ENCODE measurements at regions not wholly inside any gene's neighbourhood (a gene's known extent, or its start where the extent isn't known, plus 50 kb on each side); places are given as distances from the start of the nearest gene placed in this dataset.
"Not testable (repeated sequence)": the region's sequence is repeated elsewhere in the genome, so short reads cannot be mapped to it uniquely, and the experiment has no call there.

DNA sequence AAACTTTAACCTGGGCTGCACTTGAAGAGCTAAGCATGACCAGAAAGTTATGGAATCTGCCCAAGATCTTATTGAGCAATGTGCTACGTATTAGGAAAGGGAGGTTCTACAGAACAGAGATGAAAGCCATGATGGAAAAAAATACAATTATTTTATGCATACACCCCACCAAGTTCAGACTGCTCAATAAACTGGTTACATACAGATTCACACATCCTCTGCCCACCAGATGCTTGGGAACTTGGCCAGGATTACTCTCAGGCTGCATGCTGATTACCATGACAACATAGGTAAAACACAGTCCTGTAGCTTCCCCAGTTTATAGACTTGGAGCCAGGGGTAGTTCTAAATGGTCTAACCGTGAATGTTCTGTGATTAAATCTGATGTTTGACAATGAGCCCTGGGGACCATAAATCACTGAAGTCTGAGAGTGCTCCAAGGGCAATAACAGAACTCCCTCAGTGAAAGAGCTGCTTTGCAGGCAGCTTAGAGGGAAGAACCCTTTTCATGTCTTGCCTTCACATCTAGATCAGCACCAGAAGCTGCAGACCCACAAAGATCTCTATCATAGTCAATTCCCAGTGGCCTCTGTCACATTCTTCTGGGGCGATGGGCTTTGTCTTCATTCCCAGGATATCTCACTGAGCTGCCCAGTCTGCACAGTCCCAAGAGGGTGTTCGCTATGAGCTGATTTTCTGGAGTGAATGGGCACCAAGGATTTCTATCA lies 232.2 kb downstream of the EMP1 start:
- peak; percentile 67 for DNase-seq

DNA sequence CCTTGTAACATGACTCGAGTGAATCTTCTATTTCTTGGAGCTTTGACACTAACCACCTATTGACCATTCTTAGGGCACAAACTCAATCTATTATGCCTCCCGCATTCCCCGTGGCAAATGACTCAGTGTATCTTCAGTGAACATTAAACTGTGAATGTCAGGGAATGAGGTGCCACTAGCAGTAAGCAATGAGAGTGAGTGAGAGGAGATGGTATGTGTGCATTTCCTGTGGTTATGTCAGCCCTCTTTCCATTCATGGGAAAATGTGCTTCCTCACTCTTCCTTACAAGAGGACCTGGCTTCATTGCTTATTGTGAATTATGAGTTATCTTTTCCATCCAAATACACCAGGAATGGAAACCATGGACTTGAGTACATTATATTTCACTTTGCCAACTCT lies 229.2 kb downstream of the EMP1 start:
- DNase-seq: no peak

DNA sequence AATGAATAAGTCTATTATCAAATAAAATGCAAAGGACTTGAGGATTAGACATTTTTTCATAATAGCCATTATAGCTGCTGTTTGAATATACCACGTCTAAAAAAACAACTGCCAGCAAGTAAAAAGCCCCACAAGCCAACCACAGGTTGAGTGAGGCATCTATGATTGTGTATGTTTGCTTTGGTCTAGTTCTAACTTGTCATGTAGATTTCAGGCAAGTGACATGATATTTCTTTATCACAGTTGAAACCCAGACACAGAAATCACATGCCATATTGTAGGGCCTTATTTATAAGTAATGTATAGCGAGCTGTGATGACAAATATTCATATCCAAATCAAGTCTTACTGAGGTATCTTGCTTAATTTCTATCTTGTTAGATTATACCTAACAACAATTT lies 225.8 kb downstream of the EMP1 start:
- no peak for DNase-seq

DNA sequence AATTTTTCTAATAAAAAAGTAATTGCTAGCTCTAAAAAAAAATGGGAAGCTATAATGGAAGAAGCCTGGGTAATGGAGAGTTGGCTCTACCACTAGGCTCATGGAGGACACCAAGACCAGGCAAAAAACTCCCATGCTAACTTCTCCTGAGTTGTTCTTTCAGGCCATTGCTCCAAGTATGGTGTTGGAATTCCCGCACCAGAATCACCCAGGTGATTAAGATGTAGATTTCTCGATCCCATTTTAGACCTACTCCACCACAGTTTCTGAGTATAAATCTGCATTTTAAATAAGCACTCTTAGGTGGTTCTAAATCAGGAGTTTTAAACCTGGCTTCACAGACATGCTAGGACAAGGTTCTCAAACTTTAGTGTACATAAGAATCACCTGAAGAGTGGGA lies 221.0 kb downstream of the EMP1 start:
- DNase-seq: no peak

DNA sequence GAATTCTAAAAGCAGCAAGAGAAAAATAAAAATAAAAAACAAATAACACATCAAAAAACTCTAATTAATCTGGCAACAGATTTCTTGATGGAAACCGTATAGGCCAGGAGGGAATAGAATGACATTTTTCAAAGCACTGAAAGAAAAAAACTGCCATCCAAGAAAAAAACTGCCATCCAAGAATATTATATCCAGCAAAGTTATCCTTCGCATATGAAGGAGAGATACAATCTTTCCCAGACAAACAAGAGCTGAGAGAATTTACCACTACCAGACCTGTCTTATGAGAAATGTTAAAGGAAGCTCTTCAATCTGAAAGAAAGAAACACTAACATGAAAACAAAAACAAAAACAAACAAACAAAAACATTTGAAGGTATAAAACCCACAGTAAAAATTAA lies 214.8 kb downstream of the EMP1 start:
- DNase-seq: no peak

DNA sequence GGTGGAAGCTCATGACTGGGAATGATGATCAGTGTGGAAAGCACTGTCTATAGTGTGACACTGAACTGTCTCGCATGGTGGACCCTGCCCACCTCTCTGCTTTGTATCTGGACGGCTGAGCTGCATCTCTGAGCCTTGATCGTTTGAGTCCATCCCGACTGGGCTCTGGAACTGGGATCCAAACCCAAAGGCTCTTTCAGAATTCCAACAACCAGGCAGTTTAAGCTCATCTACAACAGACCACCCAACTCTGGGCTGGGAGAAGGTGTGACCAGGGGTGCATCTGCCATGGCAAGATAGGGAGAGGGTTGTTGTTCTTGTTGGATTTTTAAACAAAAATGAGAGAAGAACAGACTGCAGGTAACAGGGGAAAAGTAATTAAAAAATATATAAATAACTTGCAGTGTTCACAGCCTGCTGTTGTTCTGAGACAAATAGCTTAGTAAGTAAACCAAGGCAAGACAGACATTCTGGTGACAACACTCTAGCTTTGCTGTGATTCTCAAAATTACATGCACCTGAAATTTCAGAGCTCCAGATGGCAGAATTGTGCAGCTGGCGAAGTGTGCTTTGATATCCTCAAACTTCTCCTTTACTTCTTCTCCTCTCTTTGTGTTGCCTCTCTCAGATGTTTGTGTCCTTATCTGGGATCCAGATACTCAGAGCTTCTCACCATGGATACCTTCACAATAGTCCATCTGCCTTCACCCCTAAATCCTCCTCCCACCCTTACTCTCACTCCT lies 209.6 kb downstream of the EMP1 start:
- DNase-seq: no peak

DNA sequence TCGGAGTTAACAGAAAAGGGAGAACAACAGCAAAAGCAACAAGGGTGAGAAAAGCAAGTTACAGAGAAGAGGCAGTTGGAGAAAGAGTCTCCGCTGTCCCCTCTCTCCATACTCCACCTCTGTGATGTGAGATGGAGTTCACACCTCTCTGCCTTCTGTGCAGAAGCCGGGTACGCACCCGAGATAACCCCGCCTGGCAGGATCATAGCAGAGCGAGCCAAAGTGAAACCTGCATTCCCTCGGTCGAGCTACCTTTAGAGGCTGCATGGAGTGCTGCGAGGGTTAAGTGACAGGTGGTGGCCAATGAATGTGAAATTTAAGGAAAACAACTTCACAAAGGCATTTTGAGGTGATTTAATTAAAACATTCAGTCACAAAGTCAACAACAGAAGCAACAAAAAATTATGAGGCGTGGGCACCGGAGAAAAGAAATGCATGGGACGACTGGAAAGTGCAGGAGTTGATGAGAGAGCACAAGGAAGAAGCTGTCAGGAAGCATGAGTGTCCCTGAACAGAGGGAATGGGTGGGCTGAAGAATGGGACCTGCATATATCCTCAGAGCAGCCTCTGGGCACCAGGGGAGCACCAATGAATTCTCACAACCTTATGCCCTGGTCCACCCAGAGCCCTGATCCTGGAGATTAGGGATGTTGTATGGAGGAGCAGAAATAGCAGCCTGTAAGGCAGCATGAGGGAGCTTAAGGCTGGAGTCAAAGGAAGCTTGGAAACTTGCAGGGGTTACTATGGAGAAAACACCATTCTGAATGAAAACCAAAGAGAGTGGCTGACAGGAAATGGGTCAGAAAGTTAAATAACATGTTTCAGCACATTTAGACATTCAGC lies 208.3 kb downstream of the EMP1 start:
- DNase-seq: no peak

DNA sequence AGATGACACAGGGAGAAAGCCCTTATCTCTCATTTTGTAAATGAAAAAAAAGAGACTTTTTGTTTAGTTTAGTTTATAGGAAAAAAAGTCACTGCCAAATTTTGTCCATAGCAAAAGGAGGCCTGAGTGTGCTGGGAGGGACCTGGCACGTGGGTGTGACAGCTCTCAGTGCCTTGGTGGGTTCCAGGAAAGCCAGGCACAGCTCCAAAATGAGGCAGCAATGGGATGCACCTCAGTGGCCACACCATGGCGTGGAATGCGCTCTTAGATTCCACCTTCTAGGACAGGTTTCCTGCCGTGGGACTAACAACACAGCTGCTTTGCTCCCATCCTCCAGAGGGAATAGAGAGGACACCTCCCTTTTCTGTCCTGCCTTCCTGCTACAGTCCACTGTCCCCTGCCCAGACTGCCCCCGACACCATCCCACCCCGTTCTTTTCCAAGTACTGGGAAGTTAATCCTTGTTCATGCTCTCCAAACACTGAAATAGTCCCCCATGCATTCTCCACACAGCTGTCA lies 207.6 kb downstream of the EMP1 start:
- DNase-seq: no peak

DNA sequence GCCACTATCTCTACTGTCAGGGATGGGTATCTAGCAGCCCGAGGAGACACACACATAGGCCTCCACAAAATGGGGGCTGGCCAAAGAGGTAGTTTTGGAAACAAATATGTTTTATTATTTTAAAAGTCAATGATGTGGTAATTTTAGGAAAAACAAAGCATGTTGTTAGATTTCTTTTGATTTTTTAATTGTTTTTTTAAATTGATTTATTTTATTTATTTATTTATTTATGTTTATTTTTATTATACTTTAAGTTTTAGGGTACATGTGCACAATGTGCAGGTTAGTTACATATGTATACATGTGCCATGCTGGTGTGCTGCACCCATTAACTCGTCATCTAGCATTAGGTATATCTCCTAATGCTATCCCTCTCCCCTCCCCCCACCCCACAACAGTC lies 194.8 kb downstream of the EMP1 start:
- DNase-seq: not testable (repeated sequence)

DNA sequence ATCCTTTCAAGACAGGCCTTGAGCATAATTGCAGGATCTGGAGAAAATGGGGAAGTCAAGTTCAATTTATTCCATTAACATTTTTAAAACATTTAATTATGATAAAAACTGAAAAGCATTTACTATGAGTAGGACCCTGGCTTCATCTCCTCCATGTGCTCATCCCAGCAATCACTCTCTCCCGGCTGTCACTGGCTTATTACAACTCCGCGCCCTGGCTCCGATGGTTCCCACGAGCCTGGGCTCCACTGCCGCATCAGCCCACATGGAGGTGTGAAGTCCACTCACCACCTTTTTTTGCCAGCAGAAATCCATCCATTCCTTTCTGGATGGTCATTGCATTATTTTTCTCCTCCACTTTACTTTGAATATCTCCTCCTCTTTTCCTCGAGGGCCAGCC lies 194.4 kb downstream of the EMP1 start:
- DNase-seq: no peak

DNA sequence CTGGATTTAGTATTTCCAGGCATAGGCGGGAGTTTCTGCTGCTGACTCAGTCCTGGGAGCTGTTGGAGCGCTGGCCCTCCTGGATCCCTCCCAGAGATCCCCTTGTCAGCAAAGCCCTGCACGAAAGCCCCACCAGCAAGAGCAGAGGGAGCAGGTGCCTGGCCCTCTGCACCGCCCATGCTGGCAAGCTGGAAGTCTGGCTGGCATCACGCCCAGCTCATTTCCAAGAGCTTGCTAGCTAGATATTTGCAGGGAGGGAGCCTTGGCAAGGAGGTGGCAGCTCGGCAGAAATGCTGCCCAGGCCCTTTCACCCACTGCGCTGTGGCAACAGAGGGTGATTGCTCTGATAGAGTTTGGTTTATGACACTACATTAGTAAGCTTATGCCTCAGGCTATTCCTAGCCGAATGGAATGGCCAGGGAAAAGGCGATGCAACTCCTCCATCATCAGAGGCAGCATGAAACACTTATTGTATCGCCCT lies 193.9 kb downstream of the EMP1 start:
- peak; percentile 99 for DNase-seq

DNA sequence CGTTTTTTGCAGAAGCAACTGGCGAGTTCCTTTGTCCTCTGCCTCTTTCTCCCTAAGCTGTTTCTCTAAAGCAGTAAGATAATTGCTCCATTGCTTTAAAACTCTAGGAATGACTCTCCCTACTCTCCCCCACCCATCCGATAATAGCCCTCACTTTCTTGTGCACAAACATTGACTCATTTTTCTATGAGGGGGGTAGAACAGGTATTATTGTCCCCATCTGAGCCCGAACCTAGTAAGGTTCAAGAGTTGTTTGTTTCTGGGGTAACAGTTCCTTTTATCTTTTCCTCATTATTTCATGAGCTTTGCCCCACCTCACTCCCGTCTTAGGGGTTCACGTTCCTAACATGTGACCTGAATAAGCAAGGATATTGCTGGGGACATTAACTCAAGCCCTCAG lies 190.6 kb downstream of the EMP1 start:
- DNase-seq: no peak

DNA sequence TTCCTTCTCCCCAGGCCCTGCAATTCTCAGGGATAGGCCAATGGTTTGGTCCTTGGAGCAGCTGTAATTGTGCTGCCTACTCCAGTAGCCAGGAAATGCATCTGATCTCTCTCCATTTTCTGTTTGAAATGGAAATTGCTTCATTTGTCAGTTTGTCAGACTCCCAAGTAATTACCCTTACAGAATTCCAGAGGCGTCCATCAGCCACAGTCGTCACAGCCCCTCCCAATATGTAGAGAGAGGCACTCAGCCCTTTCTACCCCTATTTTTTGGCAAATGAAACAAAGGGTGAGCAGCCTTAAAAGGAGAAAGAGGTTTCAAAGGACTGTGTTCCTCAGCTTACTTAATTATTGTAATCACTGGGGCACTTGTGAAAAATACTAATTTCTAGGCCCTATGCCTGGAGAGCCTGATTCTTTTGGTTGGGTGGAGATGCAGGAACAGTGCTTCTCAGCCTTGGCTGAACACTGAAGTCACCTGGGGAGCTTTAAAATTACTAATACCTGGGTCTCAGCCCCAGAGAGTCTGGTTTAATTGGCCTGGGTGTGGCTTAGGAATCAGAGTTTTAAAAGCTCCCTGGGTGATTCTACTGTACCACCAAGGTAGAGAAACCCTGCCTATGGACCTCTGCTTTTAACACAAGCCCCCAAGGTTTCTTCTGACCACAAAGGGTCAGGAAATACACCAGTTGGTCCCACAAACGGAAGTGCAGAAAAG lies 190.0 kb downstream of the EMP1 start:
- no peak for DNase-seq

DNA sequence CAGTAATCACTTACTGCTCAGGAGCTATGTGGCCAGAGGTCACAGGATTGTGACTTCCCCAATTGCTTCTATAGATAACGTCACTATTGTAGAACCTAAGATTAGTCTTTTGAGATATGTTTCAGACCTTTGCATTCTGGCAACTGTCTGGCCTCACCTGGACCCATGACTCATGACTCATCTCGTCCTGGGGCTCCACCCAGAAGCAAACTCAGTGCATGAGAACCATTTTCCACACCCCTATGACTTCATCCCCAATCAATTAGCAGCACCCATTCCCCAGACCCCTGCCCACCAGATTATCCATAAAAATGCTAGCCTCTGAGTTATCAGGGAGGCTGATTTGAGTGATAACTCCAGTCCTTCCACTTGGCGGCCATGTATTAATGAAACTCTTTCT lies 186.9 kb downstream of the EMP1 start:
- DNase-seq: no peak

DNA sequence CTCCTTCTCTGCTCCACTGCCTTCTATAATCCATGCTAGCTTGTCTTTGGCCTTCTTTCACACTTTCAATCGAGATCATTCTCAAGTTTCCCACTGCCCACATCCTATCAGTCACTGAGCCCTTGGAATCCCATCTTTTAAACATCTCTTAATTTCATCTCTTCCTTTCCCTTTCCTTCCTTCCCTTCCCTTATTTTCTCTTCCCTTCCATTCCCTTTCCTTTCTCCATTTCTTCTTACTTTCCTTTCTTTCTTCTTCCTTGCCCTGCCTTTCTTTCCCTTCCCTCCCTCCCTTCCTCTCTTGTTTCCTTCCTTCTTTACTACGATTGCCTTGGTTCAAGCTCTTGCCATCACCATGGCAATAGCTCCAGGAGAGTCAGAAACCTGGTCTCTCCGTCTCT lies 183.8 kb downstream of the EMP1 start:
- no peak for DNase-seq

DNA sequence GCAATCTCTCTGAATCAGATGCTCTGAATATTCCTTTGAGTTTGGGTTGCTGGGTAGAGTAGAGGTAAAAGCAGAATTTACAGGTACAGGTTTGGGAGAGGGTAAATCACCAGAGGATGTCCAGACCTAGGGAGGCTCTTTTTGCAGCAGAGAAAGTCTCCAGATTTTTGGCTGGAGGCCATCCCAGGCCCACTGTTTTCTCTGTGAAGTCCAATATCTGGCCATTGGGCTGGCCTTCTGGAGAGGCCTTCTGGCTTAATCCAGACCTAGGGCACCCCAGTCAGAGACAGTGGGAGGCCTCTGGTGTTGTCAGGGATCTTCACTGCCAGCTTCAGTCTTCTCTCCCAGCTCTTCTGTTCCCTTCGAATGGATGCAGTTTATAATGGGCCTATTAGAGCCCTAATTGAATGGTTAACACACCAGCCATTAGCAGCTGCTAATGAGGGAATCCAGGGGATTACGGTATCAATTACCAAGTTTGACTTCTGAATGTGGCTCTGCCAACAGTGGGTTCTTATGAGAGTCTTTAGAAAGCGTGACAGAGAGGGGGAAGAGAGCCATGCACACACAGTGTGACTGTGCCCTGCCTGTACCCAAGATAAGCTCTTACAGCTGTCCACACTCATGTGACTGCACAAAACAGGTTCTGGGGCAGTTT lies 183.1 kb downstream of the EMP1 start:
- no peak for DNase-seq

DNA sequence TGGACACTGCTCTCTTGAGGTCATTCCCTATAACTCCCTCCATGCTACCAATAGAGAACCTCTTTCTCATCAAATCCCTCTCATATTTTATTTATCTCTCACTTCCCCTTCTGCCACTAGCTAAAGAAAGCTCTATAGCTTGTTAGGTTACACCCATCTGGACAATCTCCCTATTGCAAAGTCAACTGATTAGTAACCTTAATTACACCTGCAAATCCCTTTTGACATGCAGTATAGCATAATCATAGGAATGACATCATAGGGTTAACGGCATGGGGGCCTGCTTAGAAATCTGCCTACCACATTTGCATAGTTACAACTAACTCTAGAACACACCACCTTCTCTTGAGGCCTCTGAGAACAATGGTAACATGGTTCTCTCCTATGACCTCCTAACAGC lies 181.2 kb downstream of the EMP1 start:
- DNase-seq: no peak

DNA sequence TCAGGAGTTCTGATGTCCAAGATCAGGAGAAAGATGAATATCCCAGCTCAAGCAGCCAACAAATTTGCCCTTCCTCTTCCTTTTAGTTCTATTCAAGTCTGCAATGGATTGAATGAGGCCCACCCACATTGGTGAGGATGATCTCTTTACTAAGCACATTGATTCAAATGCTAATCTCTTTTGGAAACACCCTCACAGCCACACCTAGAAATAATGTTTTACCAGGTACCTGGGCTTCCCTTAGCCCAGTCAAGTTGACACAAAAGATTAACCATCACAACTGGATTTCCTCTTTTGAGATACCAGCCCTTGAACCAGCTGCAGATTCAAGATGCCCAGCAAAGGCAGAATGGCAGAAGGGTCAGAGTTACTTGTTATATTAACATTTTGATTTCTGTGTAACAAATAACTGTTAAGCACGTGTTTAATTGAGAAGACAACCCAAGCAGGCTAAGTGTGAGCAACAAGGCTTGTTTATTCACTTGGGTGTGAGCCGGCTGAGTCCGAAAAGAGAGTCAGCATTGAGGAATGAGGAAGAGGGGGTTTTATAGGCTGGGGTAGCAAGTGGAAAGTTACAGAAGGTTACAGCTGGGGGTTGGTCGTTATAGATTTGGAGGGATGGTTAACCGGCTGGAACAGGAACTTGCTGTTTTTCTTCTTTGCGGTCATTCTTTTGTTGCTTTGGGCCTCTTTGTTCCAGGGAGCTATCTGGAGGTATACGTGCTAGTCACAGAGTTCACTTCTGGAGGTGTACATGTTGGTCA lies 180.3 kb downstream of the EMP1 start:
- DNase-seq: no peak

DNA sequence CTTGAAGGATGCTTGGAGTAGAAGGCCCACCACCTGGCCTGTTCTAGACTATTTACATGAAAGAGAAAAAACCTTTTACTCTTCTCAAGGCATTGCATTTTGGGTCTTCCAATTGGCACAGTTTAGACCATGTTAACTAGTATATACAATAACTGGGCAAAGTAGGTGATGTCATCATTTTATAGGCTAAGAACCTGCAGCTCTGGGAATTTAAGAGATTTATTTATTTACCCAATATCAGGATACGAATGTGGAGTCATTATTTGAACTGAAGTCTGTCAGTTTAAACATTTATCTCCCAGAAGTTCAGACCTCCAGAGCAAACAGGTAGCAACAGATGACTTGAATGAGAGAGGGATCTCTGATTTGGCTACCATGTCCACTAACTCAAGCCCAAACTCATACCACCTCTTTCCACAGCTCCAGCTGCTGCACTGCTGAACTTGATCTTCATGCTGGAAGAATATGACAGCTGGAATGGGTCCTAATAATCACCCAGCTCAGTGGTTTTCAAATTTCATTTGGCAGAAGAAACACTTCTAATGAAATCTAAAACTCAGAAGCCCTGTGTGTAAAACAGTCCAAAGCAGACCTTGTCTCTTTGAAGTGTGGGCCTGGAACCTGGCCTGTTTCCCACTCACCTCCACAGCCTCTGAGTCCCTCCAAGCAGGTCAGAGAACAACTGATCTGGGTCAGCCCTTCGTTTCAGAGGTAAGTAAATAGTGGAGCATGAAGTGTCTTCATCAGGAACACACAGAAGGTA lies 179.2 kb downstream of the EMP1 start:
- peak; percentile 89 for DNase-seq

DNA sequence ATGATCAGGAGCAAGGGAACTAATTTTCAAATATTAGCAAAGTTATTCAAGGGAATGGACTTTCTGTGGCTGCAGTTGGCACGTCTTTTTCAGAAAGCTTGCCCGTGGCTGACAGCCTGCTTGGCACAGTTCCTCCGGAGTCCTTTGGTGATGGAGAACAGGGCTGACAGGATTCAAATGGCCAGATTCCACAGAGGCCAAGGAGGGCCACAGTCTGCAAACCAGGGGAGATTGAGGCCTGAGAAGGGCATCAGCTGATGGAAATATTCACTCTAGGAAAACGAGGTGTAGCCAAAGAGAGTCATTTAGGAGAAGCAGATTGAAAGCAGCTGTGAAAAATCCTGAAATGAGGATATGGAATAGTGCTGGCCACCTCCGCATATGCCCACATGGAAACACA lies 178.3 kb downstream of the EMP1 start:
- DNase-seq: peak; percentile 27

DNA sequence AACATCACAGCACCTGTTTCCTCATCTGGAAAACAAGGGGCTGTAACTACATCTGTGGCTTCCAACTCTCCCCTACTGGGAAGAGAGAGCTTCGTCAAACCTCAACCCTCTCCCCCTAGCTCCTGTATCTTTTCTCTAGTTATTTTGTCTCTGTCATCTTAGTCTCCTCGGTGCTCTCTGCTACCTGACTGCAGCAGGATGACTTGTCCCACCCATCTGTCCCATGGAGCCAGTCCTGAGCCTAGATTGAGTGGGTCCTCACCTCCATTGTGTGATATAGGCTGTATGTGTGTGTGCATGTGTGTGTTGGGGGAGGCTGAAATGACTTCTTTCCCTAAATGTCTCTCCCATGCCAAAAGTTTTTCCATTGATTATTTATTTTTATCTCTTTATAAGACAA lies 177.3 kb downstream of the EMP1 start:
- DNase-seq: no peak
